NCI-H748 treated with DMSO at 0.1 percent for 48 hours (cell line): ENCODE measurements at regions not wholly inside any gene's neighbourhood (a gene's known extent, or its start where the extent isn't known, plus 50 kb on each side); places are given as distances from the start of the nearest gene placed in this dataset.

Experiments
- DNase-seq: peaks from one replicate; lab custom pipeline; 2025; lab: John Stamatoyannopoulos, UW

GRCh38 chr2:123095219-123095835, 929.8 kb upstream of the CNTNAP5 start:
- DNase-seq, result no peak

- no peak for DNase-seq
Measured at GRCh38 chr2:123098619-123099018, 926.5 kb upstream of the CNTNAP5 start.

- no peak for DNase-seq
Measured at GRCh38 chr2:123101434-123101833, 923.7 kb upstream of the CNTNAP5 start.

- no peak for DNase-seq
Measured at GRCh38 chr2:123103902-123104301, 921.2 kb upstream of the CNTNAP5 start.

- DNase-seq, result no peak
Measured at GRCh38 chr2:123116595-123116994, 908.5 kb upstream of the CNTNAP5 start.

- DNase-seq, result no peak
Measured at GRCh38 chr2:123127236-123127635, 897.9 kb upstream of the CNTNAP5 start.

- no peak for DNase-seq
Measured at GRCh38 chr2:123128951-123129350, 896.1 kb upstream of the CNTNAP5 start.

GRCh38 chr2:123136419-123136818, 888.7 kb upstream of the CNTNAP5 start:
- no peak for DNase-seq

- DNase-seq, result no peak
Measured at GRCh38 chr2:123144082-123144481, 881.0 kb upstream of the CNTNAP5 start.

GRCh38 chr2:123153041-123153440, 872.0 kb upstream of the CNTNAP5 start:
- no peak for DNase-seq

- no peak for DNase-seq
Measured at GRCh38 chr2:123154195-123154594, 870.9 kb upstream of the CNTNAP5 start.

- DNase-seq, result no peak
Measured at GRCh38 chr2:123157016-123157415, 868.1 kb upstream of the CNTNAP5 start.

- no peak for DNase-seq
Measured at GRCh38 chr2:123162400-123163016, 862.6 kb upstream of the CNTNAP5 start.

- DNase-seq, result no peak
Measured at GRCh38 chr2:123163398-123163797, 861.7 kb upstream of the CNTNAP5 start.

GRCh38 chr2:123164216-123164615, 860.9 kb upstream of the CNTNAP5 start:
- DNase-seq, result no peak

GRCh38 chr2:123165616-123166015, 859.5 kb upstream of the CNTNAP5 start:
- DNase-seq, result no peak

- DNase-seq, result no peak
Measured at GRCh38 chr2:123179526-123179925, 845.6 kb upstream of the CNTNAP5 start.

- no peak for DNase-seq
Measured at GRCh38 chr2:123195957-123196356, 829.1 kb upstream of the CNTNAP5 start.

- no peak for DNase-seq
Measured at GRCh38 chr2:123200035-123200434, 825.1 kb upstream of the CNTNAP5 start.

- no peak for DNase-seq
Measured at GRCh38 chr2:123207245-123207644, 817.8 kb upstream of the CNTNAP5 start.

- no peak for DNase-seq
Measured at GRCh38 chr2:123209202-123209601, 815.9 kb upstream of the CNTNAP5 start.

GRCh38 chr2:123211181-123211580, 813.9 kb upstream of the CNTNAP5 start:
- DNase-seq, result no peak

GRCh38 chr2:123245156-123245555, 779.9 kb upstream of the CNTNAP5 start:
- no peak for DNase-seq

GRCh38 chr2:123258877-123259539, 766.1 kb upstream of the CNTNAP5 start:
- DNase-seq, result no peak
